NB4 (cell line): ENCODE measurements at regions not wholly inside any gene's neighbourhood (a gene's known extent, or its start where the extent isn't known, plus 50 kb on each side); places are given as distances from the start of the nearest gene placed in this dataset.
A peak's percentile ranks its signal among the peaks of the same experiment; 100 is the strongest.

Source experiments
- DNase-seq: peaks from one replicate; pipeline ENCODE4 v3.0.0; 2010; ENCODE audit warnings: low read depth
- H3K4me3 ChIP-seq: one replicate; pipeline ENCODE4 v1.5.1; 2011; ENCODE audit warnings: mild to moderate bottlenecking, low read depth, low read length, moderate library complexity
- MYC ChIP-seq: IDR thresholded peaks from 2 replicates; pipeline ENCODE4 v1.6.1; 2011; ENCODE audit warnings: low read depth, low read length
- POLR2A ChIP-seq: IDR thresholded peaks from 2 replicates; pipeline ENCODE4 v1.6.1; 2011; ENCODE audit warnings: mild to moderate bottlenecking; ENCODE audit not compliant: insufficient read length; ENCODE audit errors: extremely low read depth
- TF ChIP-seq, protein P1 (sequence below): IDR thresholded peaks from one replicate; pipeline ENCODE4 v1.5.1; 2012; ENCODE audit warnings: low read depth, low read length
- TF ChIP-seq, protein P2 (sequence below): IDR thresholded peaks from 2 replicates; pipeline ENCODE4 v1.6.1; 2011; ENCODE audit warnings: low read depth, low read length

DNA sequence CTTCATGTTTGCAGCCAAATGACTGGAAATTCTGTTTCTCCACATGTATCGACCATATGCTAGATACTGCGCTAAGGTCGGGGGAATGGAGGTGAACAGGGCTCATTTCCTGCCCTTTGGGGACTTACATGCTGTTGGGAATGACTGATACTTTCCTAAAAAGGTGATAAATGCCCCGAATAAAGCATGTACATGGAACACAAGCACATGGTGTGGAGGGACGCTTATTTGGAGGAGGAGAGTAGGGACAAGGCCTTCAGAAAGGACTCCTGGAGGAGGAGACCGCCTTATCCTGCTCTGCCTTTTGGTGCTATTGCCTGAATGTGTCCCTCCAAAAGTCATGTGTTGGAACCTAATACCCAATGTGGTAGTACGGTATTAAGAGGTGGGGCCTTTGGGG is 344.5 kb downstream of the PRL start:
- TF ChIP-seq, protein P1, sequence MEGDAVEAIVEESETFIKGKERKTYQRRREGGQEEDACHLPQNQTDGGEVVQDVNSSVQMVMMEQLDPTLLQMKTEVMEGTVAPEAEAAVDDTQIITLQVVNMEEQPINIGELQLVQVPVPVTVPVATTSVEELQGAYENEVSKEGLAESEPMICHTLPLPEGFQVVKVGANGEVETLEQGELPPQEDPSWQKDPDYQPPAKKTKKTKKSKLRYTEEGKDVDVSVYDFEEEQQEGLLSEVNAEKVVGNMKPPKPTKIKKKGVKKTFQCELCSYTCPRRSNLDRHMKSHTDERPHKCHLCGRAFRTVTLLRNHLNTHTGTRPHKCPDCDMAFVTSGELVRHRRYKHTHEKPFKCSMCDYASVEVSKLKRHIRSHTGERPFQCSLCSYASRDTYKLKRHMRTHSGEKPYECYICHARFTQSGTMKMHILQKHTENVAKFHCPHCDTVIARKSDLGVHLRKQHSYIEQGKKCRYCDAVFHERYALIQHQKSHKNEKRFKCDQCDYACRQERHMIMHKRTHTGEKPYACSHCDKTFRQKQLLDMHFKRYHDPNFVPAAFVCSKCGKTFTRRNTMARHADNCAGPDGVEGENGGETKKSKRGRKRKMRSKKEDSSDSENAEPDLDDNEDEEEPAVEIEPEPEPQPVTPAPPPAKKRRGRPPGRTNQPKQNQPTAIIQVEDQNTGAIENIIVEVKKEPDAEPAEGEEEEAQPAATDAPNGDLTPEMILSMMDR: no peak
- TF ChIP-seq MYC: no peak
- TF ChIP-seq, protein P2, sequence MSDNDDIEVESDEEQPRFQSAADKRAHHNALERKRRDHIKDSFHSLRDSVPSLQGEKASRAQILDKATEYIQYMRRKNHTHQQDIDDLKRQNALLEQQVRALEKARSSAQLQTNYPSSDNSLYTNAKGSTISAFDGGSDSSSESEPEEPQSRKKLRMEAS: no peak
- TF ChIP-seq POLR2A: no peak
- no peak overlapping the region for H3K4me3 ChIP-seq

DNA sequence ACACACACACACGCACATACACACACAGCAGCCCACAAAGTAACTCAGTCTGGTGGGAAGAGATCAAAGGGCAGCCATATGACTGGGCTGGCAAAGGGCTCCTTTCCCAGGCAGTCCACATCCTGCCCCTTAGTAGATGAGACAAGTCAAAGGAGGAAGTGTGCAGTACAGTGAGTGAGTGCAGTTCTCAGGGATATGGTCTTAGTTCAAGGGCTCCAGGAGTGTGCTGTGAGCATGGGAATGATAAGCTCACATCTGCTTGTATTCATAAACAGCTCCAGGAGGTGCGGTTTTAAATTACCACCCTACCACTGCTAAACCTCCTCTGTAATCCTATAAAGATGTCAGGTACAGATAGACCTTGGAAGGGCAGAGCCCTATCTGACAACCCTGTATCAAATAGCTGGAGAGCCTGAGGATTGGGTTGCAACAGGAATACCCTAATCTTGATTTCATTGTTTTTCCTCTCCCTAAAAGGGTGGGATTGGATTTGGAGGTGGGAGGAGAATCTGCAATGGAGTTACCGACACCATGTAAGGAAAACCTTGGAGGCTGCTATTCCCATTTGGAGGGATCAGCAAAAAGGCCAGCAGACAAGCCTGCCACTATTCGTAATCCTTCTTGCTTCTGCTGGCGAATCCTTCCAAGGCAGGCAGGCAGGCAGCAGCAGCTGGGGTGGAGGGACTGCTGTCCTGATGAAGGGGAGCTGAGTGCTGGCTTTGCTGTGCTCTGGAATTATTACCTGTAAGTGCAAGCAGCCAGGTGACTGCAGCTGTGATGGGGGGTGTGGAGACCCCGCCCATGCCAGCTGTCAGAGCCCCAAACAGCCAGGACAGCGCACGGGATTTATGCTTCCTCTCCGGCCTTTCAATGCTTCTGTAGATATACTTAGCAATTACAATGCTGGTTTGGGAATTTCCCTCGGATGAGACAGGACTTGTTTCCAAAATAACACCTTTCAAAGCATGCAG is 342.7 kb downstream of the PRL start:
- TF ChIP-seq, protein P1: no peak
- peak; percentile 31 for DNase-seq
- H3K4me3 ChIP-seq: no peak overlapping the region

More for the DNA sequence above, 344.5 kb downstream of the PRL start:
- no peak for DNase-seq

- no peak overlapping the region for H3K4me3 ChIP-seq
- TF ChIP-seq, protein P2: no peak
- no peak for TF ChIP-seq POLR2A
- TF ChIP-seq MYC: no peak
- TF ChIP-seq, protein P1: no peak
- no peak for DNase-seq
Observed at GRCh38 chr6:21955053-21955595, 341.7 kb downstream of the PRL start.

GRCh38 chr6:21955951-21956350 is 340.9 kb downstream of the PRL start:
- TF ChIP-seq, protein P2: no peak
- TF ChIP-seq, protein P1: no peak
- TF ChIP-seq POLR2A: no peak
- no peak for TF ChIP-seq MYC
- no peak overlapping the region for H3K4me3 ChIP-seq
- DNase-seq: no peak

DNA sequence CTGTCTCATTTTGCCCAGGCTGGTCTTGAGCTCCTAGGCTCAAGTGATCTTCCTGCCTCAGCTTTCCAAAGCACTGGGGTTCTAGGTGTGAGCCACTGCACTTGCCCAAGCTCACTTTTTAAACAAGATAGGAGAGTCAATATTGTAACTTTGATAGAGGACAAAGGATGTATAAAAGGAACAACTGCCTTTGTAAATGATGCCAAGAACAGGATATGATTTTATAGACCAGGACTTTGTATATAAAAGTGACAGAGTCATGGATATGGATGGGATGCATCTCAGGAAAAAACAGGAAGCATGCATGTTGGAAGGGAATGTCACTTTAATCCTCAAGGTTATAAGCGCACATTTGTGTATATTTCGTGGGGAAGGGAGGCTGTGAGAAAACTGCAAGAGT is 338.4 kb downstream of the PRL start:
- H3K4me3 ChIP-seq: no peak overlapping the region
- DNase-seq: no peak
- TF ChIP-seq MYC: no peak
- TF ChIP-seq, protein P2: no peak
- TF ChIP-seq, protein P1: no peak
- TF ChIP-seq POLR2A: no peak
